Activated T-helper 1 cell treated with anti-CD3 and anti-CD28 coated beads, Interleukin-12 subunit alpha, Interleukin-12 subunit beta, Interleukin-2, Interleukin-4 antibody, amounts not matched to agents 30 ng/mL and 10 ng/mL and 1 ng/mL, durations not matched to agents 14 hours and 24 hours and 36 hours (primary cell): ENCODE measurements at regions not wholly inside any gene's neighbourhood (a gene's known extent, or its start where the extent isn't known, plus 50 kb on each side); places are given as distances from the start of the nearest gene placed in this dataset.

Source experiments
- DNase-seq: peaks from one replicate; pipeline ENCODE4 v3.0.0; 2021; ENCODE audit warnings: low spot score
- H3K27ac Mint-ChIP-seq: one replicate; pipeline ENCODE4 v1.8.0; 2021; ENCODE audit warnings: mild to moderate bottlenecking, mixed read lengths
- H3K27me3 Mint-ChIP-seq: one replicate; pipeline ENCODE4 v1.8.0; 2022; ENCODE audit warnings: mild to moderate bottlenecking, moderate library complexity, mixed read lengths; ENCODE audit not compliant: insufficient read depth
- H3K36me3 Mint-ChIP-seq: one replicate; pipeline ENCODE4 v1.8.0; 2021; ENCODE audit warnings: low read depth, mixed read lengths
- H3K4me1 Mint-ChIP-seq: one replicate; pipeline ENCODE4 v1.8.0; 2021; ENCODE audit warnings: low read depth, mixed read lengths
- H3K4me3 Mint-ChIP-seq: one replicate; pipeline ENCODE4 v1.8.0; 2021; ENCODE audit warnings: mild to moderate bottlenecking, moderate library complexity, mixed read lengths
- H3K9me3 Mint-ChIP-seq: one replicate; pipeline ENCODE4 v1.8.0; 2021; ENCODE audit warnings: mixed read lengths
- intact Hi-C: fragments of 100-400 bp; cut with micrococcal nuclease; formaldehyde crosslinking; loops from one replicate; pipeline ENCODE4 v1.15.1; 2024

- H3K9me3 Mint-ChIP-seq = no peaks in the 10 kb centered on the region
- no peak for DNase-seq
- H3K36me3 Mint-ChIP-seq = no peaks in the 10 kb centered on the region
- H3K27me3 Mint-ChIP-seq = no peaks in the 10 kb centered on the region
- intact Hi-C loops = loop anchor here (10.0 kb wide), 1 partner anchor 84 kb away; no protein-coding TSS in a partner anchor
- H3K4me1 Mint-ChIP-seq = no peaks in the 10 kb centered on the region
- H3K27ac Mint-ChIP-seq = no peak overlapping the region
- H3K4me3 Mint-ChIP-seq = no peak overlapping the region
Measured at GRCh38 chr13:102470283-102470917, 68.6 kb upstream of the FGF14 start.

GRCh38 chr13:102466610-102467190 is 64.9 kb upstream of the FGF14 start:
- DNase-seq = no peak
- no peak overlapping the region for H3K27ac Mint-ChIP-seq
- intact Hi-C loops = no loop called here
- H3K4me1 Mint-ChIP-seq = no peaks in the 10 kb centered on the region
- H3K4me3 Mint-ChIP-seq = no peak overlapping the region
- H3K27me3 Mint-ChIP-seq = peaks cover 5% of the 10 kb centered on the region
- H3K9me3 Mint-ChIP-seq = no peaks in the 10 kb centered on the region
- H3K36me3 Mint-ChIP-seq = no peaks in the 10 kb centered on the region

DNA sequence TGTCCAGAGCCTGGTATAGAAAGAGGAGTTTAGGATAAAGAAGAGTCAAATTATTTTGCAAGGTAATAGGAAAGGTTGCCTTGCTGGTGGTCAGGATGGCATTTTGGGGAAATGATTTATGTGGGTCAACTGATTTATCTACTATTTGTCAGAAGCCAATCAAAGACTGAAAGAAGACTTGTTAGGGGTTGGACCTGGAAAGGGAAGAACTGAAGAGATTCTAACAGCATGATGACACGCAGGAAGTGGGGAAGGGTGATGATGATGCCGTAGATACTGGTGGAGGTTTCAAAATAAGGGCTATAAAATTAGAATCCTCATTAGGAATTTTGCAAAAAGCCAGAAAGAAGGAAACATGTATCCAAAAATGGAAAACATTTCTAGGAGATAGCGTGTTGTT is 60.7 kb upstream of the FGF14 start:
- no peak overlapping the region for H3K27ac Mint-ChIP-seq
- H3K36me3 Mint-ChIP-seq = no peaks in the 10 kb centered on the region
- no peaks in the 10 kb centered on the region for H3K9me3 Mint-ChIP-seq
- H3K4me3 Mint-ChIP-seq = no peak overlapping the region
- peaks cover 5% of the 10 kb centered on the region for H3K27me3 Mint-ChIP-seq
- intact Hi-C loops = no loop called here
- H3K4me1 Mint-ChIP-seq = peaks cover 1% of the 10 kb centered on the region
- DNase-seq = no peak

GRCh38 chr13:102461302-102461701 is 59.5 kb upstream of the FGF14 start:
- no peak for DNase-seq
- no peak overlapping the region for H3K4me3 Mint-ChIP-seq
- H3K9me3 Mint-ChIP-seq = no peaks in the 10 kb centered on the region
- peaks cover 5% of the 10 kb centered on the region for H3K4me1 Mint-ChIP-seq
- H3K36me3 Mint-ChIP-seq = no peaks in the 10 kb centered on the region
- H3K27ac Mint-ChIP-seq = no peak overlapping the region
- intact Hi-C loops = no loop called here
- peaks cover 5% of the 10 kb centered on the region for H3K27me3 Mint-ChIP-seq

DNA sequence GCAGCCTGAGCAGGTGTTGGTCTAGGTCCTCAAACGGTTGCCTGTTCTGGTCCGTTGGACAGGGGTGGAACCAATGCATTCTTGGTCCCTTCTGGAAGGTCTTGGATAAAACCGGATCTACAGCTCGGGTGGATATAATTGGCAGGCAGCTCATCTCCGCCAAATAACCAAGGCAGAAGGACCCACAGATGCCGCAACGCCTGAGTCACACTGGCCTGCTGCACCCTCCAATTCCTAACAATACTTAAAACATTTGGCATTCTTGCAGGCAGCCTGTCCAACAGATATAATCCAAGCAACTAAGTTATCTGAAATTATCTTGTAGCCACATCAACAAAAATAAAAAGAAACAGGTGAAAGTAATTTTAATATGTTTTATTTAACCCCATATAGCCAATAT is 59.0 kb upstream of the FGF14 start:
- intact Hi-C loops = no loop called here

GRCh38 chr13:102452836-102453235 is 51.0 kb upstream of the FGF14 start:
- Mint-ChIP-seq H3K36me3 (no peaks in the 10 kb centered on the region), H3K27ac (no peak overlapping the region), H3K9me3 (no peaks in the 10 kb centered on the region), H3K4me3 (no peak overlapping the region), H3K27me3 (peaks cover 9% of the 10 kb centered on the region), H3K4me1 (peaks cover 5% of the 10 kb centered on the region)
- intact Hi-C loops = loop anchor here (10.0 kb wide), 2 partner anchors 508 to 938 kb away; no protein-coding TSS in a partner anchor
- DNase-seq = no peak

More for the DNA sequence above, 59.0 kb upstream of the FGF14 start:
- Mint-ChIP-seq H3K4me3 (no peak overlapping the region), H3K36me3 (no peaks in the 10 kb centered on the region), H3K27ac (no peak overlapping the region), H3K9me3 (no peaks in the 10 kb centered on the region), H3K4me1 (peaks cover 5% of the 10 kb centered on the region), H3K27me3 (peaks cover 5% of the 10 kb centered on the region)
- DNase-seq = no peak
